Mesodermal cell (in vitro differentiated cells): ENCODE measurements at regions not wholly inside any gene's neighbourhood (a gene's known extent, or its start where the extent isn't known, plus 50 kb on each side); places are given as distances from the start of the nearest gene placed in this dataset.
"Not testable (repeated sequence)": the region's sequence is repeated elsewhere in the genome, so short reads cannot be mapped to it uniquely, and the experiment has no call there.

ENCODE experiments used
- H3K27ac ChIP-seq: 2 replicates; pipeline ENCODE4 v1.7.0; 2013; ENCODE audit warnings: mild to moderate bottlenecking, low read depth, low read length, moderate library complexity; ENCODE audit not compliant: severe bottlenecking
- H3K36me3 ChIP-seq: 2 replicates; pipeline ENCODE4 v1.7.1; 2013; ENCODE audit warnings: mild to moderate bottlenecking, low read length, moderate library complexity; ENCODE audit not compliant: control insufficient read depth, insufficient read depth
- H3K4me1 ChIP-seq: one replicate; pipeline ENCODE4 v1.7.1; 2013; ENCODE audit warnings: mild to moderate bottlenecking, low read length; ENCODE audit not compliant: insufficient read depth, control insufficient read depth, poor library complexity, severe bottlenecking
- H3K4me3 ChIP-seq: 2 replicates; pipeline ENCODE4 v1.7.0; 2013; ENCODE audit warnings: low read length, control low read depth, mild to moderate bottlenecking; ENCODE audit not compliant: insufficient read depth, poor library complexity, severe bottlenecking; ENCODE audit errors: extremely low read depth
- H3K9me3 ChIP-seq: 2 replicates; pipeline ENCODE4 v1.7.1; 2013; ENCODE audit warnings: mild to moderate bottlenecking, low read length, moderate library complexity; ENCODE audit not compliant: control insufficient read depth
- WGBS, 2 experiments: methylation state at CpG; one replicate each; pipeline ENCODE4 v1.1.5; 2013; ENCODE audit warnings: missing lambda C conversion rate in 2 of 2; ENCODE audit not compliant: insufficient coverage in 2 of 2; 5-methylcytosine and 5-hydroxymethylcytosine counted together

DNA sequence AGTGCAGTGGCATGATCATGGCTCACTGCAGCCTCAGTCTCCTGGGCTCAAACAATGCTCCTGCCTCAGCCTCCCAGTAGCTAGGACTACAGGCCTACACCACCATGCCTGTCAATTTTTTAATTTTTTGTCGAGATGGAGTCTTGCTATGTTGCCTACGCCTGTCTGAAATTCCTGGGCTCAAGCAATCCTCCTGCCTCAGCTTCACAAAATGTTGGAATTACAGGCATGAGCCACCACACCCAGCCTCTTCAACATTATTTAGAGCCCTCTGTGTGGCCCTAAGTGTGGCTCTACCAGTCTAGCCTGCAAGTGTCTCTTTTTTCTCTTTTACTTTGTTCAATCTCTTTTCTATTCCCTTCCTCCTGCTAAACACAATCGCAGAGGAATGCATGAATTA lies 154.4 kb upstream of the EPB41L4A start:
- Histone ChIP-seq H3K4me1 (no peaks in the 10 kb centered on the region), H3K36me3 (no peaks in the 10 kb centered on the region), H3K27ac (no peak overlapping the region), H3K9me3 (no peaks in the 10 kb centered on the region), H3K4me3 (no peak overlapping the region)
- WGBS, 2 experiments, result 92 to 96% methylated on average over 2 of the region's 3 CpGs

DNA sequence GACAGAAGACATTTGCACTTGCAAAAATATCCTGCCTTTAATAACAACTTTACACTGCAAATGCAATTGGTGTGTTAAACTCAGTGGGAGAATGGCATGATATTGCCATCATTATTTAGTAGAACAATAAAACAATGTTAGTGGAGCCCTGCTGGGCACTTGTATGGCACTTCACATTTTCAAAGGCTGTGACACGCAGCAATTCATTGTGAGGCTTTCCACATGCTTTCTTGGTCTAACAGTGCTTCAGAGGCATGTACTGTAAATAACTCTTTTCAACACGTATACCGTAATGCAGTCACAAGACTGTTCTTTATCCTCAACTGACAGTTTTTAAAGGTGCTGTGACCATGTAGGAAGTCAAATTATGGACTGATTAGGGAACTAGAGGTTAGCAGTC lies 155.5 kb upstream of the EPB41L4A start:
- H3K4me3 ChIP-seq, result no peak overlapping the region
- no peaks in the 10 kb centered on the region for H3K36me3 ChIP-seq
- no peaks in the 10 kb centered on the region for H3K4me1 ChIP-seq
- no peak overlapping the region for H3K27ac ChIP-seq
- 88 to 90% methylated on average over 1 of the region's 3 CpGs for WGBS, 2 experiments
- no peaks in the 10 kb centered on the region for H3K9me3 ChIP-seq

DNA sequence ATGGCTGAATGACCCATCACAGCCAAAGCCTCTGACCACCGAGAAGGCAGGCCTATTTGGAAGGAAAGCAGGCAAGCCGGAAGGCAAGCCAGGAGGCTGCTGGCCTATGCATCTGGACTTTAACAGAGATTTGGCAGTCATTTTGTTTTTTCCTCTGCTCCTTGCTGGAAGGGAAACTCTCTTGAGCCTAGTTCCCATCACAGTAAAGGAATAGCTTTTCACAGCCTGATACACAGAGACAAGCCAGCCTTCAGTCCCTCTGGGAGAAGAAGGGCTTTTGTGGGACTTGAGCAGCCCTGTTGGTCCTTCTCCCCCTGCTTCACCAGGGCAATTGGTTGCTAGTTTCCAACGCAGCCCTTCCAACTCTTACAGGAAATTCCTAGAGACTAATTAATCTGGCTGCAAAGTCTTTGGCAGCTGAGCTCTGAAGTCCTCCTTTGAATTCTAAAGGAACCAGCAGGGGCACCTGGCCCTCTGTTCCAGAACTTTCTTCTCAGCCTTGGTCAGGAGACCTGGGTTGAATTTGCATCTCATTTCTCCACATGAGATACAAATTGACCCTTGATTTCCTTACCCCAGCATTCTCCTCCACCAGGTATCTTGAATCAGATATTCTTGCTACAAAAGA lies 157.3 kb upstream of the EPB41L4A start:
- no peaks in the 10 kb centered on the region for H3K36me3 ChIP-seq
- no peak overlapping the region for H3K27ac ChIP-seq
- no peaks in the 10 kb centered on the region for H3K4me1 ChIP-seq
- no peaks in the 10 kb centered on the region for H3K9me3 ChIP-seq
- WGBS, 2 experiments, result 54 to 80% methylated on average over 3 of the region's 3 CpGs
- no peak overlapping the region for H3K4me3 ChIP-seq

DNA sequence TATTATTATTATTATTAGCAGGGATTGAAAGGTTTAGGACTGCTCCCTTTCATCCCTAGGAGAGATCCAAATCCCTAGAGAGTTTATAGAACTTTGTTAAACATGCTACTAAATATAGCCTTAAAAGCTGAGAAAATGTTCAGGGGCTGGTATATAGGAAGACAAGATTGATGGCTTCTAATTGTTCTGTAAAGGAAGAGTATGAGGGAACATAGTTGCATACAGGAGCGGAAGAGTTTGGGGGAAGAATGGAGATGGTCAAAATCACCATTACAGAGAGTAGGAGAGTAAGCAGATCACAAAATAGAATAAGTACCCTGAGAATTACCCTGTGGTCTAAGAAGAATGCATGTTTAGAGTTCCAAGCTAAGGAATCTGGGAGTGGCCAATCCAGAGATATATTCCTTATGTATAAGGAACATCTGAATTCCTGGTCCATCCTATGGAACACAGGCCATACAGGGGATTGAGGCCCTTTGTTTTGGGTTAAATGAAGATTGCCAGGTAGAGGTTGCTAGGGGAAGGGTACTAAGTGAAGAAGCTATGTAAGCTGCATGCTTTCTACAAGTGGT lies 158.0 kb upstream of the APC start:
- peaks cover 2% of the 10 kb centered on the region for H3K4me1 ChIP-seq
- 100% methylated on average over 1 of the region's 1 CpG; no CpG with 5 or more reads in 1 of the 2 experiments for WGBS, 2 experiments
- no peak overlapping the region for H3K4me3 ChIP-seq

DNA sequence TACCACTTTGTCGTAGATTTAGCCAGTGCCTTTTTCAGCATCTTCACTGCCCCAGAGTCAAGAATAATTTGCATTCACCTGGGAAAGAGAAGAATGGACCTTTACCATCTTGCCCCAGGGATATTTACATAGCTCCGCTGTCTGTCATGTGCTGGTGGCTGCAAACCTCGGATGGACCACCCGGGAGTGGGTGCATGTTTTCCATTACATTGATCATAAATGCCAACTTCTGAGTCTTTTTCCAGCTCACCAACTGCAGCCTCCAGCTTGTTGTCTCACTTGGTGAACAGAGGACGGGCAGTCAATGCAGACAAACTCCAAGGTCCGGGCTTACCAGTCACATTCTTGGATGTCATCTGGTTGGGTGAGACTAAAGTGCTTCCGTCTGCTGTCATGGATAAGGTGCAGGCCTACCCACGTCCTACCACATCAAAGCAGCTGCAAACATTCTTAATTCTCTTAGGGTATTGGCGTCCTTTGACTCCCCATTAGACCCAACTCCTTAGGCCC lies 155.8 kb upstream of the APC start:
- Histone ChIP-seq H3K4me3 (no peak overlapping the region), H3K27ac (no peak overlapping the region), H3K9me3 (no peaks in the 10 kb centered on the region), H3K4me1 (peaks cover 8% of the 10 kb centered on the region), H3K36me3 (no peaks in the 10 kb centered on the region)
- WGBS, 2 experiments, result 92 to 97% methylated on average over 4 to 6 of the region's 9 CpGs

More for the DNA sequence above, 158.0 kb upstream of the APC start:
- Histone ChIP-seq H3K27ac (no peak overlapping the region), H3K9me3 (no peaks in the 10 kb centered on the region), H3K36me3 (no peaks in the 10 kb centered on the region)

DNA sequence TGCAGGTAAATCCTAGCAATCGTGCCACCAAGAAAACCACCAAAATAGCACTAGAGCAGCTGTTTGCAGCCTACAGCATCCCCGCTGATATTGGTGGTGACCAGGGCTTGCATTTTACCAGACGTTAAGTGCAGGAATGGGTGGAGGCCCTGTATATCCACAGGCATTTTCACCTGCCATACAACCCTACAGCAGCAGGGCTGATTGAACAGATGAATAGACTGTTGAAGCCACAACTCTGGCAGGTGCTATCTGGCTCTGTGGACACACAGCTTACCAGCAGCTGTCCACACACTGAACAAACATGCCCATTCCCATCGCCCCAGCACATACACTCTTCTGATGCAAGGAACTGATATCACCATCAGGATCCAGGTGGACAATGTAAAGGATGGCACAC lies 154.5 kb upstream of the APC start:
- peaks cover 8% of the 10 kb centered on the region for H3K4me1 ChIP-seq
- no peaks in the 10 kb centered on the region for H3K36me3 ChIP-seq
- 81 to 100% methylated on average over 1 to 3 of the region's 4 CpGs for WGBS, 2 experiments
- H3K9me3 ChIP-seq, result no peaks in the 10 kb centered on the region
- H3K4me3 ChIP-seq, result no peak overlapping the region
- H3K27ac ChIP-seq, result no peak overlapping the region

DNA sequence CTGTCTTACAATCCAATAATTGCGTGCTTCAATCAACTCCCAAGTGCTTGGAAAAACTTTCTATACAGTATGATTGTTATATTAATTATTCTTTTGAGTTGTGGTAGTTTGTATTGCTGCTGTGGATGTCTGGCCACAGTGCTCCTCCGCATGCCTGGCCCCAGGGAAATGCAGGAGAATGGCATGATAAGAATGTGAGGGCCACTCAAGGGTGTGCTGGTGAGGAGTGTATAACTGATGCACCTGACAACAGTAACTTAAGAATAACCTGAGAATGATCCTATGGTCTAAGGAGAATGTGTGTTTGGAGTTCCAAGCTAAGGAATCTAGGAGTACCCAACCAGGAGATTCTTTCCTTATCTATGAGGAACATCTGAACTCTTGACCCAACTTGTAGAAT lies 152.9 kb upstream of the APC start:
- Histone ChIP-seq H3K27ac (no peak overlapping the region), H3K36me3 (no peaks in the 10 kb centered on the region), H3K9me3 (no peaks in the 10 kb centered on the region), H3K4me3 (no peak overlapping the region), H3K4me1 (peaks cover 8% of the 10 kb centered on the region)
- WGBS, 2 experiments, result 75 to 100% methylated on average over 1 of the region's 2 CpGs

DNA sequence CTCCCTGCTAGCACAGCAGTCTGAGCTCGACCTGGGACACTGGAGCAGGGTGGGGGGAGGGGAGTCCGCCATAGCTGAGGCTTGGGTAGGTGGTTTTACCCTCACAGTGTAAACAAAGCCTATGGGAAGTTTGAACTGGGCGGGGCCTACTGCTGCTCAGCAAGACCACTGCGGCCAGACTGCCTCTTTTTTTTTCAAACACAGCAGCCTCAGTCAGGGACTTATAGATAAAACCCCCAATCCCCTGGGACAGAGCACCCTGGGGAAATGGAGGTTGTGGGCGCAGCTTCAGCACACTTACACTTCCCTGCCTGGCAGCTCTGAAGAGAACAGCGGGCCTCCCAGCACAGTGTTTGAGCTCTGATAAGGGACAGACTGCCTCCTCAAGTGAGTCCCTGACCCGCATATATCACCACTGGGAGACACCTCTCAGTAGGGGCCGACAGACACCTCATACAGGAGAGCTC lies 151.1 kb upstream of the APC start:
- H3K27ac ChIP-seq, result no peak overlapping the region
- WGBS, 2 experiments, result 74 to 84% methylated on average over 3 of the region's 8 CpGs
- peaks cover 8% of the 10 kb centered on the region for H3K4me1 ChIP-seq
- no peaks in the 10 kb centered on the region for H3K36me3 ChIP-seq
- no peak overlapping the region for H3K4me3 ChIP-seq
- no peaks in the 10 kb centered on the region for H3K9me3 ChIP-seq

DNA sequence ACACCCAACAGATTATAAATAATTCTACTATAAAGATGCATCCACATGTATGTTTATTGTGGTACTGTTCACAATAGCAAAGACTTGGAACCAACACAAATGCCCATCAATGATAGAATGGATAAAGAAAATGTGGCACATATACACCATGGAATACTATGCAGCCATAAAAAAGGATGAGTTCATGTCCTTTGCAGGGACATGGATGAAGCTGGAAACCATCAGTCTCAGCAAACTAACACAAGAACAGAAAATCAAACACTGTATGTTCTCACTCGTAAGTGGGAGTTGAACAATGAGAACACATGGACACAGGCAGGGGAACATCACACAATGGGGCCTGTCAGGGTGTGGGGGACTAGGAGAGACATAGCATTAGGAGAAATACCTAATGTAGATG lies 146.8 kb upstream of the APC start:
- not testable (repeated sequence) for H3K4me3 ChIP-seq, H3K9me3 ChIP-seq, H3K27ac ChIP-seq, H3K36me3 ChIP-seq, H3K4me1 ChIP-seq
- WGBS, 2 experiments, result 100% methylated on average over 1 of the region's 1 CpG; no CpG with 5 or more reads in 1 of the 2 experiments

DNA sequence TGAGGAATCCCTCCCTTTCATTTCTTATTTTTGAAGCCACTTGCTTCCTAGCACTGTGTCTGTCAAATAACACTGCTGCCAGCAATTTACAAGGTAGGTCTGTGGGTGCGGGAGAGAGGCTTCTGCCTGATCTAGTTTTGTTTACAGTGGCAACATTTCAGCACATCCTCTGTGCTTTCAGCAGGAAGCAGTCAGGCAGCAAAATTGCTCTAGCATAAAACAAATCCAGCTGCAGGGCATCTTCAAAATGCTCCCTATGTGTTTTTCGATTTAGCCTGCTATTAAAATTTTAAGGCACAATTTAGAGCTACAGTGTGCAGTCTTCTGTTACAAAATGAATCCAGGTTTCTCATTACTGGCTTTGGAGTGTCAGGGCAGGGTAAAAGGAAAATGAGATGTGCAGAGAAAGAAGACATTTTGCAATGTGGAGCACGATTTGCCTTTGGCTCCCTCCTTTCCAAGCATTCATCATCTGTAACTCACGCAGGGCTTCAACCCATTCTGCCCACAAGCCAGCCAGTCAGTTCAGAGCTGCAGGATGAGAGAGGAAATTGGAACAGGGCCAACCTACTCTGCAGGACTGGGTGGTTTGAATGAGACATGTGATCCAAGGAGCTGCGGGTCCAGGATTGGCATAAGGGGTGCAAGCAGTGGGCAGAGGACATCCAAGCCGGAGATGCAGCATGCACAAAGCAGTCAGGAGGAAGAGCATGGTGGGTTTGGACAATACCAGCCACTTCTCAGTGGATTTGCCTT lies 143.4 kb upstream of the APC start:
- WGBS, 2 experiments, result 89 to 90% methylated on average over 3 to 5 of the region's 6 CpGs
- Histone ChIP-seq H3K4me1 (no peaks in the 10 kb centered on the region), H3K36me3 (no peaks in the 10 kb centered on the region), H3K27ac (no peak overlapping the region), H3K4me3 (no peak overlapping the region), H3K9me3 (no peaks in the 10 kb centered on the region)
